Activated CD4-positive, alpha-beta T cell treated with anti-CD3 and anti-CD28 coated beads for 4 hours (primary cell): ENCODE measurements at regions not wholly inside any gene's neighbourhood (a gene's known extent, or its start where the extent isn't known, plus 50 kb on each side); places are given as distances from the start of the nearest gene placed in this dataset.

Experiments
- DNase-seq, 2 donors: peaks; one replicate each; pipeline ENCODE4 v3.0.0-alpha.2; 2020

GRCh38 chr11:116598036-116598435 lies 174.8 kb downstream of the BUD13 start:
- no peak for DNase-seq

- DNase-seq, result no peak
These were observed 176.2 kb downstream of the BUD13 start for GRCh38 chr11:116596346-116597260.

- no peak for DNase-seq
These were observed 177.4 kb downstream of the BUD13 start for GRCh38 chr11:116595305-116595880.

- DNase-seq, result no peak
These were observed 181.8 kb downstream of the BUD13 start for GRCh38 chr11:116590844-116591570.

- no peak for DNase-seq
These were observed 183.4 kb downstream of the BUD13 start for GRCh38 chr11:116589402-116589801.

GRCh38 chr11:116586392-116586791 lies 186.4 kb downstream of the BUD13 start:
- no peak for DNase-seq

GRCh38 chr11:116582571-116582970 lies 190.2 kb downstream of the BUD13 start:
- no peak for DNase-seq

GRCh38 chr11:116581349-116581748 lies 191.4 kb downstream of the BUD13 start:
- no peak for DNase-seq

- no peak for DNase-seq
These were observed 192.0 kb downstream of the BUD13 start for GRCh38 chr11:116580799-116581198.

- no peak for DNase-seq
These were observed 192.7 kb downstream of the BUD13 start for GRCh38 chr11:116579857-116580727.

GRCh38 chr11:116579031-116579653 lies 193.6 kb downstream of the BUD13 start:
- DNase-seq, result no peak

- no peak for DNase-seq
These were observed 194.8 kb downstream of the BUD13 start for GRCh38 chr11:116577956-116578355.

- DNase-seq, result no peak
These were observed 195.5 kb downstream of the BUD13 start for GRCh38 chr11:116577273-116577672.

- no peak for DNase-seq
These were observed 196.3 kb downstream of the BUD13 start for GRCh38 chr11:116576526-116576925.

GRCh38 chr11:116567721-116568242 lies 205.0 kb downstream of the BUD13 start:
- no peak for DNase-seq

- DNase-seq, result no peak
These were observed 209.1 kb downstream of the BUD13 start for GRCh38 chr11:116563712-116564047.

- no peak for DNase-seq
These were observed 209.6 kb downstream of the BUD13 start for GRCh38 chr11:116563028-116563711.

- no peak for DNase-seq
These were observed 212.2 kb downstream of the BUD13 start for GRCh38 chr11:116560589-116560988.

GRCh38 chr11:116558504-116559211 lies 214.1 kb downstream of the BUD13 start:
- DNase-seq, result no peak

- DNase-seq, result no peak
These were observed 215.5 kb downstream of the BUD13 start for GRCh38 chr11:116557282-116557681.

GRCh38 chr11:116556483-116556882 lies 216.3 kb downstream of the BUD13 start:
- no peak for DNase-seq
